HG02870 (cell line): ENCODE measurements at regions not wholly inside any gene's neighbourhood (a gene's known extent, or its start where the extent isn't known, plus 50 kb on each side); places are given as distances from the start of the nearest gene placed in this dataset.

Experiments used
- ATAC-seq: cut with Tn5 transposase; IDR thresholded peaks from one replicate; pipeline ENCODE4 v1.9.1; 2021; ENCODE audit warnings: mild to moderate bottlenecking, moderate library complexity; ENCODE audit not compliant: unreplicated experiment

GRCh38 chr10:78620985-78621799, 447.6 kb upstream of the ZMIZ1 start:
- no peak for ATAC-seq

DNA sequence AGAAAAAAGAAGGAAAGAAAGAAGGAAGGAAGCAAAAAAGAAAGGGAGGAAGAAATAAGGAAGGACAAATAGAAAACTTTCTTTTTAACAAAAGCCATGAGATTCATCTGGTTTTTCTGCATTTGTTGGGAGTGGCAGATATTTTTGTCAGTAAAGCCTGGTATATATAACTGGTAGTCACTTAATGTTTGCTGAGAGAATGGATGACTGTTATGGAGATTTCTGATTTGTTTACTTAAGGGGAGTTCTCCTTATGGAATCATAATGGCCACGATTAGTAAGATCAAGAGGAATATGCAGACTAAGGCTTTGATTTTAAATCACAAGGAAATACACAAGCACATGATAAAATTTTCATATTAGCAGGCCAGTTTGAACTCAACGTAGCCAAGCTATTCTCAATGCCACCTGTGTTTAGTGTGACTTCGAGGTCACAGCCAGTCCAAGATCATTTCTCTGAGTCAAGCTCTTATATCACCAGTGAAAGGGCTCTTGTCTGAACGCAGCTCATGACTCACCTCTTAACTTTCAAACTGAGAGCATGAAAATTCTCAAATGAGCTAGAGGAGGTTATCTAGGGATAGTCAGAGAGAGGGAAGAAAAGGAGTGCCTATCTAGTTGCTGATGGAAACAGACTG, 445.1 kb upstream of the ZMIZ1 start:
- ATAC-seq, result peak; percentile 63

DNA sequence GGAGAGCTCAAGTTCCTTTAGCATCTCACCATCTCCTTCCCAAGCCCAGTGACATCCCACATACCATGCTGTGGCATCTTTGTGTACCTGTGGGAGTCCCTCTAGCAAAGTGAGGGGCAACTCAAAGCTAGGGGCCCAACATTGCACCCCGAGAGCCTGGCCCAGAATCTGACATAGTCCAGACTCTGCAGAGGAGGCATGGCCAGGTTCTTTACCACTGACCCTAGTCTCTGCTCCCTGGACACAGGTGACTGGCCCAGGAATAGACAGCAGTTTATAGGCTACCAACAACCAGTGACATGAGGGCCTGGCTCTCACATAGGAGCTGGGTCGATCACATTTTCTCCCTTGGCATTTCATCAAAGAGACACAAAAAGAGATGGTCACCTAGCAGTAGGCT, 444.0 kb upstream of the ZMIZ1 start:
- no peak for ATAC-seq

DNA sequence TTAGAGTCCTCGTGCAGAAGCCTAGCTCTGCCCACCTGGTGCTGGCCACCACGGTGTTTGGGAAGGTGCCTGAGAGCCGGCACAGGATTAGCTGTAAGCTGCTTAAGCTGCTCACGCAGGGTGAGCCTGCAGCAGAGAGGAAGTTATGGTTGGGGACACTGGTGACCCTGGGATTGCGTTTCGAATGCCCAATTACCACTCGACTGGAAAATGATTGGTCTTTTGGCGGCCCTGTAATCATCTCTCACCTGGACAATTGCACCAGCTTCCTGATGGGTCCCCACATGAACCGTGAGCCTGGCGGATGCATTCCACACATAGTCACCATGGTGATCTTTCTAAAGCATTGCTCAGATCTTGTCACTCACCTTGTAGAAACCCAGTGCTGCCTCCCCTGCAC, 442.3 kb upstream of the ZMIZ1 start:
- ATAC-seq, result no peak

DNA sequence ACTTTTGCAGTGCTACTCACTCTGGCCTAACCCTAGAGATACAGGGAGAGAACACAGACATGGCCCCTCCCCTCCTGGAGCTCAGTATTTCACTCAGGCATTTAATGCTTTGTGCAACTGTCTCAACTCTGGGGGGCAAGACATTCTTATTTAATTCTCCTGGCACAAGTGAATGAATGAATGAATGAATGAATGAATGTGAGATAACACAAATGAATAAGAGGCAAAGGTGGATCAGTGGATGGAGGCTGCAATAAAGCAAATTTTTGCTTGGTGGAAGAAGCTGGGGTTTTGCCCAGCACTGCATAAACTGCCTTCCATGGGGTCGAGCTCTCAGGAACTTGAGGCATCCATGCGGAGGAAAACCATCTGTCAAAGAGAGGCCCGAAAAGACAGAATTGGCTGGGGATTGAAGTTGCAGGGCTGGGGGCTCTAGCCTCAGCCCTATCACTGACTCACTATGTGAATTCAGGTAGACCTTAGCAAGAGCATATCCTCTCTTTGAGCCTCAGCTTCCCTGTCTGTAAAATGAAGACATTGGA, 441.4 kb upstream of the ZMIZ1 start:
- ATAC-seq, result no peak

DNA sequence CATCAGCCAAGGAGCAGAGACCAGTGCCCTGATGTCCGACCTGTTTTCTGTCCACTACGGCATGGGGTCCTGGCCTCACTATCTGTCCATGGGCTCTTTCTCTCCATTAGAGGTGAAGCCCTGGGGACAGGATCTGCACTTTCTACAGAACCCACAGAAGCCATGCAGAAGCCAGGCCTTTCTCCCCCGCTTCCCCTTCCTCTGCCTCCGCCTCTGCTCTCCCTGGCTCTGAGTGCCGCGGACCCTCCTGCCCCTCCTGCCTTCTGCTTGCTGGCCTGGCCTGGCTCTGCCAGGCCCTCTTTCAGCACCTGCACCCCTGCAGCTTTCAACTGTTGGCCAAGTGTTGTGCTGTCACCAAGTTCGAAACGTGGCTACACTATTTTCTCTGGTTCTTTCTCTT, 439.8 kb upstream of the ZMIZ1 start:
- ATAC-seq, result no peak

DNA sequence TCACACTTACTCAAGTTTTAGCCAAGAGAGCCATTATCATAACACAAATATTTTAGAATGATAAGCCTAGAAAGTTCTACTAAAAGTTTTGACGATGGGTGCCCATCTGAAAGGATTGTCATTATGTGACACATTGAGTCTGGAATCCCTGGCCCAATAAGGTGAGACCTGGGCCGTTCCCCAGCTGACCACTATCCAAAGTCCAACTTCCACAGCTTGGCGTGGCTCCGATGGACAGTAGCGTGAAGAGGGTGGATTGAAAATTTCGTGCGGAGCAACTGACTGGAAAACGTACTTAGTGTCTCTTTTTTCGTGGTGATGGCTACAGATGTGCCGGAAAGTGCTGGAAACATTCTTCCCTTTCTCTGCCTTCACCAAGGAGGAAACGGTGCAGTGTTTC, 439.0 kb upstream of the ZMIZ1 start:
- ATAC-seq, result no peak

DNA sequence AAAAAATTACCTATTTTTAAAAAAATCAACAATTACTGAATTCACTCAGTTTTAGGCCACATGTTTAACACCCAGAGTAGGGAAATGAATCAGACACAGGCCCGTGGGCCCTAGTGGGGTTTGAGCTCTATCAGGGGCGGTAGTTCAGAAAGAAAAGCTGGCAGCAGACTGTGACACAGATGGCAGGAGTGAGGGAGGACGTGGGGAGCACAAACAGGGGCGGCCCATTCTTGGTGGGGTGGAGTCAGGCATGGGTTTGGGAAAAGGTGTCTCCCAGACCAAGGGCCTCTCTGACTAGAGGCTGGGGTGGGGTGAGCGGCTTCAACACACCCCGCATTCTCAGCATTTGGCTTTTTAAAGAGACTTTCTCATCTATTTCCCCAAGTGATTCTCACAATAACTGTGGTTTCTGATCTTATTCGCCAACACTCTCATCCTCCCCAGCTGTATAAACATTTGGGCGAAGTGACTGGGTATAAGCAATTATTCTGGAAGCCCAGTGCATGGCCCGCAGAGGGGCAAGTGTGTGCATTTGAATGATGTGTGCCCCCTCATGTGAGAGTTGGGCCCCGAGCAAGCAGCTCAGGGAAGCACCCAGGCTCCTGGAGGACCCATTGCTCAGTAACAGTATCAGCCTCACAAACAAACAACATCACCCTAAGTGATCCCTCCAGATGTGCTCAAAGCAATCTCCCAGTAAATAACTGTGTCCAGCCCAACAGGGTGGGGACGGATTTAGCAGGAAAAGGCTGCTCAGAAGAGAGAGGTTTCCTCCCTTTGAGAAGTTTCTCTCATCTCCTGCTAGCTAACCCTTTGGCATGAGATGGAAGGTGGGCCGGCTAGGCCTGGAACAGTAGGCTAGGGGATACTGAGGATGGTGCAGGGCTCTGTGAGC, 437.6 kb upstream of the ZMIZ1 start:
- peak; percentile 81 for ATAC-seq

DNA sequence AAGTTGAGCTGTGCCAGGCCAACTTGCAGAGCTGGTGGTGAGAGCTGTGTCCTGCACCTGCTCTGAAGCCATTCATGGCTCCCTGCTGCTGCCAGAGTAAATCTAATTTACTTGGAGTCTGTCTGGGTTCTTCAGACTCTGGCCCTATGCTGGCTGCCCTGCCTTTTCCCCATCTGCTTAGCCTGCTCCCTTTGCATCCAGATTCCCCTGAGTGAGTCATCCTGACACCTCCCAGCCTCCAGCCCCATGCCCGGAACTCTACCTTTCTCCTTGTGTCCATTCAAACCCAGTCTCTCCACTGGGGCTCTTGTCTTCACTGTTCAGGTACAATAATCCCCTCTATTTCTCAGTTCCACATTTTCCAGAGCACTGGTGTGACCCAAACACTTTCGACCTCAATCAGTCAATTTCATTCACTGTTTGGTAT, 434.4 kb upstream of the ZMIZ1 start:
- ATAC-seq, result peak; percentile 50

DNA sequence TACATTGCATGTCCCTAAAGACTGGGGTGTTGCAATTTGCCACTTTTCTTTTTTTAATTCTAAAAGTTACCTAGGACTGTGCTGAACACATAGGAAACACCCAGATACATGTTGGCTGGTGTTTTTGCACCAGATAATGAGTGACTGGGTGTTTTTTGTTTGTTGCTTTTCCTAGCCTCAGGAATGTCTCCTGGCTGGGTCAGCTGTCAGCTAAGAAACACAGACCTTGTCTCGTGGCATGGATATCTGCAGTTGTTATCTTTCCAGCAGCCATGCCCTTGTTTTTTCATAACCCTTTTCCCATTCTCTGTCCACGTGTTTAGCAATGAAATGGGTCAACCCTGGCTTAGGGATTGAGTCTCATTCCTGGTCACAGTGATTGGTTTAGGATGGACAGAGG, 433.9 kb upstream of the ZMIZ1 start:
- no peak for ATAC-seq

DNA sequence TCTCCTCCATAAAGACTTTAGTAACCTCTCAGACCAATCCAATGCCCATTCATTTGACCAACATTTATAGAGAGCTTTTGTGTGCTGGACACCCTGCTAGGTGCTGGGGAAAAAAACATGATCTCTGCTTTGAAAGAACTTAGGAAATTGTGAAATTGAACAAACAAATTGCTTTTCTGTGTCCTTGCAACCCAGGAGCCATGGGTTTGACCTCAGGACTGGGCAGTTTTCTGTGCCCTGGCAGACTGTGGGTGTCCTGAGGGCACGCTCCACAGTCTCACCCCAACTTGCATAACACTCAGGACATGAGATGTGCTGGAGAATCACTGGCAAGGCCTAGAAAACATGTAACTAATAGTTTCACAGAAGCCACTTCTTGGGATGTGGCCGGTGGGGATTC, 429.1 kb upstream of the ZMIZ1 start:
- ATAC-seq, result no peak

GRCh38 chr10:78640796-78641636, 427.8 kb upstream of the ZMIZ1 start:
- no peak for ATAC-seq

DNA sequence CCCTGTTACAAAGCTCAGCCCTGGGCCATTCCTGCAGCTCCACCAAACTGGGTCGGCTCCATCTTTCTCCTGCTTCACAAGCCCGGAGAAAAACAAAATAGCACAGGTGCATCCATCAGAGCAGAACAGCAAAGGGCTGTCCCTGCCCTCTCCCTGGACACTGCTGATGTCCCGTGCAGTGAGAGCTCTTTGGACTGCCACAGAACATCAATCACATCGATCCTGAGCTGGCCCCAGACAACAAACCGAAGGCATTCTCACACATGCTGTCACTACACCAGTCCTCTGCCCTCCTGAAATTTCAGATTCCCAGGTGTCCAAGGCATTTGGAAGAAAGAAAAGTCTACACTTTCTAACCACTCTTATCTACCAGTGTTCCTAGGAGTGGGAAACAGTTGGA, 427.1 kb upstream of the ZMIZ1 start:
- ATAC-seq, result no peak

DNA sequence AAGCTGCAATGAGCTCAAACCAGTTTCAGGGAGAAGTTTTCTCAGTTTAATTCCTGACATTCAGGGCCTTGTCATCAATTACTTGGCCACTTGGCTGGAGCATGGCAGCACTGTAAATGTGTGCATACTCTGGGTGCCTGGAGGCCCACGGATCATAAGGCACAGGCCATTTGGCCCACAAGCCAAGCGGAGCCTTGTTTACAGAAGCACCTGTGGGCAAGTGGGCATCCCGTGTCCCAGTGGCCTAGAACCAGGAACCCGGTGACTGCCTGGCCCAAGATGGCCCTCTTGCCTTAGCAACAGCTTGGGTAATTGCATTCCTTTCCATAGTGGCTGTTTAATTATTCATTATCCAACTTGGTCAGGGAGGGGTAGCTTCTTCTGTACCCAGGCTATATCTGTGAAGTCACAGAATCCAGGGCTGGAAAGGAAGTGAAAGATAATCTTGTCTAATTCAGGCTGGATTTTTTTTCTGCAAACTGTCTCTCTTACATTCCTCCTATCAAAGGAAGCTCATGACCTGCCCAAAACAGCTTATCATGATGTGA, 426.4 kb upstream of the ZMIZ1 start:
- no peak for ATAC-seq

DNA sequence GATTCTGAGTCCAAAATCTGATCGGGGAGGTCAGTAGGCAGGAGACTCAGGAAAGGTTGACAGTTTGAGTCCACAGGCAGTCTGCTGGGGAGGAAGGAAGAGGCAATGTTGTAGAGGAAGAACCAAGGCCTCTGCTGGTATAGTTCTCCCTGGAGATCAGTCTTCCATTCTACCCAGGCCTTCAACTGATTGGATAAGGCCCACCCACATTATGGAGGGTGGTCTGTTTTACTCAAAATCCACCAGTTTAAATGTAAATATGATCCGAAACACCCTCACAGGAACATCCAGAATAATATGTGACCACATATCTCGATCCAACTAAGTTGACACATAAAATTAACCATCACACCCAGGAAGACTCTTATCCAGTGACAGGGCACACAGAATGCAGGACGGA, 425.3 kb upstream of the ZMIZ1 start:
- no peak for ATAC-seq

DNA sequence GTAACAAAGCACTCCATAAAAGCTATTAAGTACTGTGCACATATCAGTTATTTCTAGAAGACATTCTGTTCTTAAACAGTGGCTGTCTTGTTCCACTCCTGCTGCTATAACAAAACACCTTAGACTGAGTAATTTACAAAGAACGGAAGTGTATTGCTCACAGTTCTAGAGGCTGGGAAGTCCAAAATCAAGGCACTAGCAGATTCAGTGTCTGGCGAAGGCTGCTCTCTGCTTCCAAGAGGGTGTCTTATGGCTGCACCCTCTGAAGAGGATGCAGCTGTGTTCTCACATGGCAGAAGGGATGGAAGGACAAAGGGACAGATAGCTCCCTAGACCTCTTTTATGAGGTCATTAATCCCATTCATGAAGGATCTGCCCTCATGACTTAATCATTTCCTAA, 424.2 kb upstream of the ZMIZ1 start:
- no peak for ATAC-seq

- ATAC-seq, result no peak
Observed at GRCh38 chr10:78645169-78645686, 423.5 kb upstream of the ZMIZ1 start.

- no peak for ATAC-seq
Observed at GRCh38 chr10:78645975-78646374, 422.8 kb upstream of the ZMIZ1 start.

DNA sequence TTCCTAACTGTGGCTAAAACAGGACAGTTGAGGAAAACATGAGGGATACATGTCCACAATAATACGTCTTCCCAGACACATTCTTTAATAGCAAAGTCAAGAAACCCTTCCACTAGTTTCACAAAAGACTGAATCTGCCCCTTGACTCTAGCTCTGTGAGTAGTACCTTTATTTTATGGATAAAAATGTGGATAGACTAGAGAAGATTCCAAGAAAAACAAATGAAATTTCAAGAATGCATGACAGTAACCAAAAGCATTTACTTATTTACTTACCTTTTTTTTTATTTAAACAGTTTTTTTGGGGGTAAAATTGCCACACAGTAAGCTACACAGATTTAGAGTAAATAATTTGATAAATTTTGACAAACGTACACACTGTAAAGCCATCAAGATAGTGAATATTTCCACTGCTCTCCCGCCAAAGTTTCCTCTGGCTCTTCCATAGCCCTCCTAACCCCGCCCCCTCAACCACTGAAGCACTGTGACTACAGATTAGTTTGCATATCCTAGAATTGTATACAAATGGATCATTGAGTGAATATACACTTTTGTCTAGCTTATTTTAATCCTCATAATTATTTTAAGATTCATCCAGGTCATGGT, 420.4 kb upstream of the ZMIZ1 start:
- ATAC-seq, result no peak

GRCh38 chr10:78649429-78649828, 419.3 kb upstream of the ZMIZ1 start:
- ATAC-seq, result no peak
